ENCODE measurements at regions not wholly inside any gene's neighbourhood (a gene's known extent, or its start where the extent isn't known, plus 50 kb on each side); places are given as distances from the start of the nearest gene placed in this dataset.

GRCh38 chr13:93118081-93118615 lies 108.5 kb upstream of the GPC6 start:
- H3K4me1 ChIP-seq (ENCODE audit: insufficient read depth, low read length, severe bottlenecking): no peaks in the 10 kb centered on the region
- H2AFZ ChIP-seq (ENCODE audit: low read length): no peak overlapping the region
- H3K4me2 ChIP-seq (ENCODE audit: low read length): no peak overlapping the region
- H3F3A ChIP-seq (ENCODE audit: insufficient read depth, low read length): no peaks in the 10 kb centered on the region
- H3K27ac ChIP-seq (ENCODE audit: low read depth, low read length, poor library complexity, severe bottlenecking): no peak overlapping the region
- no peaks in the 10 kb centered on the region for H3K79me2 ChIP-seq (ENCODE audit: insufficient read depth, low read length)
- H4K20me1 ChIP-seq (ENCODE audit: insufficient read depth, low read length): no peaks in the 10 kb centered on the region
- no peak overlapping the region for H3K9ac ChIP-seq (ENCODE audit: low read length)
- H3K36me3 ChIP-seq (ENCODE audit: insufficient read depth, low read length): no peaks in the 10 kb centered on the region
- no peaks in the 10 kb centered on the region for H3K9me2 ChIP-seq (ENCODE audit: low read depth, low read length)
- no peak overlapping the region for H3K4me3 ChIP-seq (ENCODE audit: low read depth, low read length, poor library complexity, severe bottlenecking)
- TF ChIP-seq CTCF (IDR thresholded peaks at IDR 0.05; ENCODE audit: low read length) (no peak), EZH2 (IDR thresholded peaks at IDR 0.05; ENCODE audit: borderline replicate concordance, low read length) (no peak)
- no peaks in the 10 kb centered on the region for H3K27me3 ChIP-seq (ENCODE audit: insufficient read depth, low read length)
- no peaks in the 10 kb centered on the region for H3K9me3 ChIP-seq (ENCODE audit: low read length)

GRCh38 chr13:93140912-93141311 lies 85.7 kb upstream of the GPC6 start:
- Histone ChIP-seq H3K27me3 (ENCODE audit: insufficient read depth, low read length) (no peaks in the 10 kb centered on the region), H3K36me3 (ENCODE audit: insufficient read depth, low read length) (no peaks in the 10 kb centered on the region), H3K9me3 (ENCODE audit: low read length) (no peaks in the 10 kb centered on the region), H3K4me3 (ENCODE audit: low read depth, low read length, poor library complexity, severe bottlenecking) (no peak overlapping the region), H2AFZ (ENCODE audit: low read length) (no peak overlapping the region), H3K4me1 (ENCODE audit: insufficient read depth, low read length, severe bottlenecking) (no peaks in the 10 kb centered on the region), H3K9ac (ENCODE audit: low read length) (no peak overlapping the region), H3K4me2 (ENCODE audit: low read length) (no peak overlapping the region), H3K79me2 (ENCODE audit: insufficient read depth, low read length) (no peaks in the 10 kb centered on the region), H3K9me2 (ENCODE audit: low read depth, low read length) (peaks cover 3% of the 10 kb centered on the region; the same call in 1 of the 2 replicates), H3F3A (ENCODE audit: insufficient read depth, low read length) (no peaks in the 10 kb centered on the region), H4K20me1 (ENCODE audit: insufficient read depth, low read length) (no peaks in the 10 kb centered on the region), H3K27ac (ENCODE audit: low read depth, low read length, poor library complexity, severe bottlenecking) (no peak overlapping the region)
- TF ChIP-seq CTCF (IDR thresholded peaks at IDR 0.05; ENCODE audit: low read length) (no peak), EZH2 (IDR thresholded peaks at IDR 0.05; ENCODE audit: borderline replicate concordance, low read length) (no peak)

- no peak overlapping the region for H3K9ac ChIP-seq (ENCODE audit: low read length)
- TF ChIP-seq EZH2 (IDR thresholded peaks at IDR 0.05; ENCODE audit: borderline replicate concordance, low read length): no peak
- TF ChIP-seq CTCF (IDR thresholded peaks at IDR 0.05; ENCODE audit: low read length): no peak
- no peaks in the 10 kb centered on the region for H3F3A ChIP-seq (ENCODE audit: insufficient read depth, low read length)
- no peaks in the 10 kb centered on the region for H3K36me3 ChIP-seq (ENCODE audit: insufficient read depth, low read length)
- H3K27ac ChIP-seq (ENCODE audit: low read depth, low read length, poor library complexity, severe bottlenecking): no peak overlapping the region
- H3K9me3 ChIP-seq (ENCODE audit: low read length): no peaks in the 10 kb centered on the region
- no peak overlapping the region for H3K4me3 ChIP-seq (ENCODE audit: low read depth, low read length, poor library complexity, severe bottlenecking)
- H3K4me2 ChIP-seq (ENCODE audit: low read length): no peak overlapping the region
- peaks cover 3% of the 10 kb centered on the region; the same call in 1 of the 2 replicates for H3K9me2 ChIP-seq (ENCODE audit: low read depth, low read length)
- H2AFZ ChIP-seq (ENCODE audit: low read length): no peak overlapping the region
- no peaks in the 10 kb centered on the region for H3K4me1 ChIP-seq (ENCODE audit: insufficient read depth, low read length, severe bottlenecking)
- H4K20me1 ChIP-seq (ENCODE audit: insufficient read depth, low read length): no peaks in the 10 kb centered on the region
- no peaks in the 10 kb centered on the region for H3K79me2 ChIP-seq (ENCODE audit: insufficient read depth, low read length)
- H3K27me3 ChIP-seq (ENCODE audit: insufficient read depth, low read length): no peaks in the 10 kb centered on the region
Observed at GRCh38 chr13:93144031-93144430, 82.6 kb upstream of the GPC6 start.

All from OCI-LY1 (cell line).